CD14-positive monocyte (primary cell): ENCODE measurements at regions not wholly inside any gene's neighbourhood (a gene's known extent, or its start where the extent isn't known, plus 50 kb on each side); places are given as distances from the start of the nearest gene placed in this dataset.

Experiments
- DNase-seq, 3 donors: peaks; one replicate each; pipeline ENCODE4 v3.0.0-alpha.2; 2011 to 2022
- H2AFZ ChIP-seq: 2 replicates; pipeline ENCODE4 v1.6.0; 2012; ENCODE audit warnings: mild to moderate bottlenecking, low read depth, low read length, inconsistent platforms; ENCODE audit not compliant: insufficient read depth, poor library complexity, severe bottlenecking
- H3K27ac ChIP-seq, 2 donors: 1 replicate in 1 of 2; 2 replicates in 1 of 2; pipeline ENCODE4 v1.5.1; 2012 to 2013; ENCODE audit warnings: low read length in 2 of 2, control low read depth in 1 of 2, inconsistent platforms in 1 of 2, low read depth in 1 of 2, mild to moderate bottlenecking in 1 of 2
- H3K27me3 ChIP-seq, 2 donors: one replicate each; pipeline versions ENCODE4 v1.6.0 to v1.6.1; 2011 to 2013; ENCODE audit warnings: low read length in 2 of 2; ENCODE audit not compliant: control insufficient read depth in 2 of 2, insufficient read depth in 2 of 2
- H3K36me3 ChIP-seq, 2 donors: replicated peaks in 1 of 2; 1 replicate in 1 of 2; 2 replicates in 1 of 2; pipeline versions ENCODE4 v1.5.1 to v1.6.1; 2012 to 2013; ENCODE audit warnings: low read length in 2 of 2, control low read depth in 1 of 2, inconsistent platforms in 1 of 2, mild to moderate bottlenecking in 1 of 2; ENCODE audit not compliant: insufficient read depth in 2 of 2, control insufficient read depth in 1 of 2
- H3K4me1 ChIP-seq, 2 donors: 1 replicate in 1 of 2; 2 replicates in 1 of 2; pipeline versions ENCODE4 v1.5.1 to v1.6.1; 2012 to 2013; ENCODE audit warnings: low read length in 2 of 2, control low read depth in 1 of 2, inconsistent platforms in 1 of 2, mild to moderate bottlenecking in 1 of 2, moderate library complexity in 1 of 2; ENCODE audit not compliant: insufficient read depth in 2 of 2, control insufficient read depth in 1 of 2
- H3K4me2 ChIP-seq: replicated peaks from 2 replicates; pipeline ENCODE3; 2012; ENCODE audit warnings: low read length, moderate library complexity, mild to moderate bottlenecking; ENCODE audit not compliant: poor library complexity, severe bottlenecking; ENCODE audit errors: extremely low read depth
- H3K4me3 ChIP-seq, 3 experiments: fragments of 200-600 bp in 1 of 3; sonication (generic) in 1 of 3; replicated peaks in 1 of 3; 1 replicate in 2 of 3; 2 replicates in 1 of 3; pipeline ENCODE4 v1.5.1; 2011 to 2013; ENCODE audit warnings: low read length in 3 of 3, mild to moderate bottlenecking in 3 of 3, control low read depth in 2 of 3, low read depth in 2 of 3, inconsistent platforms in 1 of 3, moderate library complexity in 1 of 3
- H3K79me2 ChIP-seq: 2 replicates; pipeline ENCODE4 v1.6.0; 2012; ENCODE audit warnings: mild to moderate bottlenecking, control low read depth, inconsistent platforms, low read length, moderate library complexity; ENCODE audit not compliant: insufficient read depth
- H3K9ac ChIP-seq: 2 replicates; pipeline ENCODE4 v1.6.0; 2017; ENCODE audit warnings: low read length, mild to moderate bottlenecking; ENCODE audit not compliant: insufficient read depth, poor library complexity, severe bottlenecking
- H3K9me3 ChIP-seq, 2 donors: replicated peaks in 1 of 2; 1 replicate in 1 of 2; 2 replicates in 1 of 2; pipeline versions ENCODE4 v1.5.1 to v1.6.1; 2012 to 2013; ENCODE audit warnings: low read length in 2 of 2, control low read depth in 1 of 2; ENCODE audit not compliant: control insufficient read depth in 1 of 2, insufficient read depth in 1 of 2
- H4K20me1 ChIP-seq: 2 replicates; pipeline ENCODE4 v1.6.0; 2012; ENCODE audit warnings: mild to moderate bottlenecking, low read length, control low read depth, moderate library complexity; ENCODE audit not compliant: insufficient read depth
- H3K27ac Mint-ChIP-seq, 7 donors: one replicate each; pipeline ENCODE4 v1.8.0; 2020; ENCODE audit warnings: mild to moderate bottlenecking in 7 of 7, mixed read lengths in 7 of 7, moderate library complexity in 6 of 7, inconsistent platforms in 2 of 7
- H3K27me3 Mint-ChIP-seq, 3 donors: one replicate each; pipeline ENCODE4 v1.8.0; 2021 to 2022; ENCODE audit warnings: low read depth in 3 of 3, mild to moderate bottlenecking in 3 of 3, mixed read lengths in 3 of 3, moderate library complexity in 3 of 3, inconsistent platforms in 1 of 3
- H3K36me3 Mint-ChIP-seq, 2 donors: one replicate each; pipeline ENCODE4 v1.8.0; 2020; ENCODE audit warnings: mixed read lengths in 2 of 2, inconsistent platforms in 1 of 2, mild to moderate bottlenecking in 1 of 2
- H3K4me1 Mint-ChIP-seq: one replicate; pipeline ENCODE4 v1.8.0; 2020; ENCODE audit warnings: mild to moderate bottlenecking, mixed read lengths
- H3K4me3 Mint-ChIP-seq, 2 donors: one replicate each; pipeline ENCODE4 v1.8.0; 2020; ENCODE audit warnings: mild to moderate bottlenecking in 2 of 2, mixed read lengths in 2 of 2, moderate library complexity in 1 of 2
- H3K9me3 Mint-ChIP-seq, 7 donors: one replicate each; pipeline ENCODE4 v1.8.0; 2020 to 2022; ENCODE audit warnings: mixed read lengths in 7 of 7, mild to moderate bottlenecking in 6 of 7, moderate library complexity in 6 of 7, inconsistent platforms in 2 of 7
- CTCF ChIP-seq: fragments of 200-600 bp; IDR thresholded peaks from one replicate; pipeline ENCODE4 v1.8.0; 2022; ENCODE audit warnings: antibody characterized with exemption, mild to moderate bottlenecking
- whole genome bisulfite sequencing: methylation state at CpG from one replicate; pipeline ENCODE4 v1.1.5; 2013; ENCODE audit warnings: missing lambda C conversion rate; ENCODE audit not compliant: insufficient coverage; 5-methylcytosine and 5-hydroxymethylcytosine counted together
- intact Hi-C, 2 donors: fragments of 100-400 bp; cut with micrococcal nuclease; formaldehyde crosslinking; loops; one replicate each; pipeline versions ENCODE4 v1.15.0 to v1.15.1; 2023

DNA sequence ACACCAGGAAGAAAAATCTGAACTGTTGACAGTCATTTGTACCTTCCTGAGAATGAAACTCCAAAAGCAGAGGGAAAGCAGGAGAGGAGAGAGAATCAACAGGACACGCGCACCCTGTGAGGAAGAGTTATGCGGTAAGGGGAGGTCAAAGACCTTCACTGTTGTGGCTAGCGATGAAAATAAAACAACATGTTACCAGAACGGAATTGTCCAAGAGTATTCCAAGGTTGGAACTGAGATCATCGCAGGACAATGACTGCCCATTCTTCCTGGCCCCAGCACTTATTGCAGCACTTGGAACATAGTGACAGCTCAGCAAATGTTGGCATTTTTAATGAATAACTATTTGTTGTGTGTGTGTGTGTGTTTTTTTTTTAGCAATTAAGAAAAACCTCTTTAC is 176.0 kb upstream of the TSC22D1 start:
- Mint-ChIP-seq H3K4me1 (no peaks in the 10 kb centered on the region), H3K4me3 (no peak overlapping the region), H3K27ac (no peak overlapping the region), H3K9me3 (peaks cover 0 to 9% (median 0%) of the 10 kb centered on the region in 7 donors), H3K27me3 (no peaks in the 10 kb centered on the region), H3K36me3 (no peaks in the 10 kb centered on the region)
- Histone ChIP-seq H3K27me3 (no peaks in the 10 kb centered on the region), H3K4me3 (no peak overlapping the region), H3K9ac (no peak overlapping the region), H3K9me3 (no peaks in the 10 kb centered on the region), H4K20me1 (no peaks in the 10 kb centered on the region), H2AFZ (no peak overlapping the region), H3K4me2 (no peak overlapping the region), H3K27ac (no peak overlapping the region), H3K79me2 (no peaks in the 10 kb centered on the region), H3K36me3 (no peaks in the 10 kb centered on the region), H3K4me1 (no peaks in the 10 kb centered on the region)
- intact Hi-C loops, result no loop called here
- no peak for DNase-seq
- no peak for TF ChIP-seq CTCF
- WGBS, result 100% methylated on average over 3 of the region's 6 CpGs

DNA sequence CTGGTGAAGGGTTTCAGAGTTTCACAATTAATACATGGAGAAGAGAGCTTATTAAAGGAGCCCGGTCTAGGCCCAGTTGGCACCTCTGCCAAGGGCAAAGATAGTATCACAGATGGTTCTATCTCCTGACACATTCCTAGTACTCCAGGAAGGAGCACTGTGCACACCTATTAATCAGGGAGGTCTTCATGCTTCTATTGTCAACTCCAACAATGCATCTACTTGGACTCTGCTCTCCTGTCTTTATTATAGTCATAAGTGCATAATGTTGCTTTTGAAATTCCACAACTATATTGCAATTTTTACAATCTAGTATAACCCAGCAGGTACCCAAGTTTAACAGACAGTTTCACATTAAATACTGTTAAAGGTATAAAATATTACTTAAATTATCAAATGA is 174.5 kb upstream of the TSC22D1 start:
- Histone ChIP-seq H3K27me3 (no peaks in the 10 kb centered on the region), H4K20me1 (no peaks in the 10 kb centered on the region), H3K9me3 (no peaks in the 10 kb centered on the region), H2AFZ (no peak overlapping the region), H3K79me2 (no peaks in the 10 kb centered on the region), H3K4me3 (no peak overlapping the region), H3K36me3 (no peaks in the 10 kb centered on the region), H3K4me2 (no peak overlapping the region), H3K9ac (no peak overlapping the region), H3K27ac (no peak overlapping the region), H3K4me1 (no peaks in the 10 kb centered on the region)
- peaks cover 0 to 2% (median 0%) of the 10 kb centered on the region in 3 donors for H3K27me3 Mint-ChIP-seq
- no peak for TF ChIP-seq CTCF
- intact Hi-C loops, result no loop called here
- H3K36me3 Mint-ChIP-seq, result no peaks in the 10 kb centered on the region
- peaks cover 0 to 9% (median 2%) of the 10 kb centered on the region in 7 donors for H3K9me3 Mint-ChIP-seq
- H3K4me1 Mint-ChIP-seq, result no peaks in the 10 kb centered on the region
- no peak overlapping the region for H3K27ac Mint-ChIP-seq
- no peak overlapping the region for H3K4me3 Mint-ChIP-seq
- WGBS, result no CpG with 5 or more reads among the region's 1 CpG
- DNase-seq, result no peak
